ENCODE measurements at regions not wholly inside any gene's neighbourhood (a gene's known extent, or its start where the extent isn't known, plus 50 kb on each side); places are given as distances from the start of the nearest gene placed in this dataset.
"Not testable (repeated sequence)": the region's sequence is repeated elsewhere in the genome, so short reads cannot be mapped to it uniquely, and the experiment has no call there.

DNA sequence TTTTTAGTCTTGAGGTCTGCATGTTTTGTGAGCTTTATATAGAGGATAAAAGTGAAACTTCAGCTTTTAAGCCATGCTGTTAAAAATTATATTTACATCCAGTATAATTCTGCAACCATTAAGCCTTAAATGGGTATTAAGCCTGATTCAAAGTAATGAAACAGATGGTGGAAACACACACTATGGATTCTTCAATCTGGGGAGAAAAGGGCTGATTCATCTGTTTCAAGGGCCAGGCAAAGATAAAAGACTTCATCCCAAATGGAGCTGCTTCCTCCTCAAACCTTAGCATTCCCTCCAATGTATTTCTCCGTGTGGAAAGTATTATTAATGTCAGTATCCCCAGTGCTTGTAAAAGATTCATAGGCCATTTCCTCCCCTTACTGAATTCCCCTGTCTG lies 367.4 kb upstream of the ZFHX3 start:
- ATAC-seq (no peak), DNase-seq (no peak)
- intact Hi-C loops (cut with DNase I) = no loop called here

DNA sequence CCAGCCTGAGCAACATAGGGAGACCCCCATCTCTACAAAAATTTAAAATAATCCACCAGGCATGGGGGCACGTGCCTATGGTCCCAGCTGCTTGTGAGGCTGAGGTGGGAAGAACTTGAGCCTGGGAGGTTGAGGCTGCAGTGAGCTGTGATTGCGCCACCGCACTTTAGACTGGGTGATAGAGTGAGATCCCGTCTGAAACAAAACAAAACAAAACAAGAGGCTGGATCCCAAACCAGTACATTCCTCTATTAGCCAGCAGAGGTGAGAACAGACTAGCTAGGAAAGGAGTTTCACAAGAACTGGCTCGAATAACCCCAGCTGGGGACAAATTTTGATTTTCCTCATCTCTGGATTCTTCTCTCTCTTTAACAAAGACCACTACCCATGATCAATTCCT lies 366.7 kb upstream of the ZFHX3 start:
- no peak for DNase-seq
- no peak for ATAC-seq
- intact Hi-C loops (cut with DNase I) = no loop called here

DNA sequence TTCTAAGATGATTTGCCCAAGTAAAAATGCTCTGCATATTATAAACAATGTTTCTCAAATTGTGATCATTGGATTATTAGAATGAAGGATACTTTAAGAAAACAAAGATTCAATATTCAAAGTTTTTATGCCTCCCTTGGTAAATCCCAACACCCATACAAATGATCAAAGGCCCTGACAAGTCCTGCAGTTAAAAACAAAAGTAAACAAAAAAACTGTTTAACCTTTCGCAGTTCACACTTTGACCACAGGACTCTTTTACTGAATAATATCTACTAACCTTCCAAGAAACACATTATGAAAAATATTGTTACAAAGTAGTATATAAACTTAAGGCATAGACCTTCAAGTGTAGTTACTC lies 365.9 kb upstream of the ZFHX3 start:
- intact Hi-C loops (cut with DNase I) = no loop called here
- ATAC-seq (no peak), DNase-seq (no peak)

DNA sequence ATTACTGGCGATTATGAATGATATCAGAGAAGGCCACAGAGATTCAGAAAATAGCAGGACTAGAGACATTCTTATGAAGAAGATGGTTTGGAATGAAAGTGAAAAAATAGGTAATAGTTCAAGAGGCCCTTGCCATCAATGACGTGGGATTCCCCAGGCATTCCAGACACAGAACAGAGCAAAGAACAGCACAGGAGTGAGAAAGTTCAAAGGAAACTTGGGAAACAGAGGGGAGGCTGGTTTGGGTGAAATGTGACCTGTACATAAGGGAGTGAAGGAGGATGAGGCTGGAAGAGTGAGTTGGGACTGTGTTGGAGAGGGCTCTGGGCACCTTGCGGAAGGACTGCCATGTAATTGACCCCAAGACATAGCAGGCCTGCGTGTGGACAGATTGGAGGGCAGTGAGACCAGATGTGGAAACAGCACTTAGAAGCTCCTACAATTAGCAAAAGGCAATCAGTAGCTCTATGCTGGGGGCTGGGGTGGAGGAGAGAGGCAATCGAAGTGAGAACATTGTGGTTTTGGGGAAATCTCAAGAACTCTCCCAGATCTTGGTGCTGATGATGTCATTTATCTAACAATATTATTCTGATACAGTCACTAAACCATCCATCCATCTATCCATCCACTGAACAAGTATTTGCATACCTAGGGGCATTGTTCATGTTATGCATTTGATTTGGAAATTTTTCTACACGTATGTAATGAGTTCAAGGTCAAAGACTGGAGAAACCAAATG lies 365.3 kb upstream of the ZFHX3 start:
- DNase-seq = no peak
- intact Hi-C loops (cut with DNase I) = no loop called here
- no peak for ATAC-seq

DNA sequence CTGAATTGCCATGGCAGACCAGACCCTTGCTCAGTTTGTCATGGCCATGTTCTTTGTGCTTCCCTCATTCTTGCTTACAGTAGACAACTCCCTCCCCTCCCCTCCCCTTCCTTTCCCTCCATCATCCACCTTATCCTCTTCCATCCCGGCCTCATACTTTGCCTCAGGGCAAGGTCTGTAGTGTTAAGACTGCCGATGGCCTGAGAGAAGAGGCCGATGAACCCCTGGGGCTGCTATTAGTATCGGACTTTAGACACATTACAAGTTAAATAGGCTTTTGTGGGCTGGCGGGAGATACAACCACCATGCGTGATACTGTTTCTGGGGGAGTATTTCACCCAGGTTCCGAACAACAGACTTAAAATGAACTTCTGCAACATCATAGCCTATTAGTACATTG lies 364.5 kb upstream of the ZFHX3 start:
- ATAC-seq (no peak), DNase-seq (no peak)
- intact Hi-C loops (cut with DNase I) = no loop called here

DNA sequence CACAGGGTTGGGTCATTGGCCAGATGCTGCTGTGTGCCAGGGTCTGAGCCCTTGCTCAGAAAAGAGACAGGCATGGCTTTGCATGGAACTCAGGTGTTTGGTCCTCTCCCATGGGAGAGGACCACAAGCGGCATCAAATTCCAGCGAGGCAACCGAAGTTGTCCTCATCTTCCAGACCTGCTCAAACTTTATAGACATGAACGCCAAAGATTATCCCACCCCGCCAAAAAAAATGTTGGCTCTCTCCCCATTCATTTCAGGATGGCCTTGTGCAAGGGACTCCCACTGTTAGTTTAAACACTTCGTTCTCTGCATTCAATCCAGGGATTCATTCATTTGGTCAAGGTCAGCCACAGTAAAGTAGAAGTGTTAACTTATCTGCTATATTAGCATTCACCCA lies 360.8 kb upstream of the ZFHX3 start:
- ATAC-seq (no peak), DNase-seq (no peak)
- intact Hi-C loops (cut with DNase I) = no loop called here

DNA sequence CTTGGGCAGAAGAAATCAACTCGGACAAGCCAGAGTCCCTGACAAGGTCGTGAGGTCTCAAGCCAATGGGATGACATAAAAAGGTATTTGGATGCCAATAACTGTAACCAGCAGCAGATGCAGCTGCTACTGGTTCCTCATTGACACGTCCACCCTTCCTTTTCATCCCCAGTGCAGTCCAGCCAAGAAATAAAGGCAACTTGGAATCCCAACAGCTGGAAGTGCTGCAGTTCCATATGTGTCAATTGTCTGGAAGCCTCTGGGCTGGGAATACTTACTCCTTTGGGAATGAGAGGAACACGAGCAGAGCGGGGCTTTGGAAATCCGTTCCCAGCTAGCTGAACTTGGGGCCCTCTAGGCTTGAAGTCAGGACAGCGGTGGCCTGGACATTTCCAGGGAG lies 360.4 kb upstream of the ZFHX3 start:
- ATAC-seq (no peak), DNase-seq (no peak)
- intact Hi-C loops (cut with DNase I) = no loop called here

DNA sequence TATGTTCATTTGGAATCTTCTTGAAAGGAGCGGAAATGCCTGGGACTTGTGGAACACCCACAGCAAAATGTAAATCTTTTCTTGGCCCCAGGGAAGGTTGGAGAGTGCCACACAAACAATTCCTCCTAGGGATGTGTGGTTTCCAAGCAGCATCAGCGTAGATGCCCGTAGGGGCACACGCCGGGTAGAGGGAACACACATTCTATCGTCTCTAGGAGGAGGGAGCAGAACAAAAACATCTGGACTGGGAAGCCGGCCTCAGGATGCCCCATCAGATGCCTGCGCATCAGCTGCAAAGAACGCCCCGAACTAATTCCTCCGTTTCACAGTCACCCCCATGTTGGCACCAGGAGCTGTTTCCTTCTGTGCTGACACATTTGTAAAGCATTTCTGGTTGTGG lies 357.9 kb upstream of the ZFHX3 start:
- intact Hi-C loops (cut with DNase I) = no loop called here
- ATAC-seq (no peak), DNase-seq (no peak)

DNA sequence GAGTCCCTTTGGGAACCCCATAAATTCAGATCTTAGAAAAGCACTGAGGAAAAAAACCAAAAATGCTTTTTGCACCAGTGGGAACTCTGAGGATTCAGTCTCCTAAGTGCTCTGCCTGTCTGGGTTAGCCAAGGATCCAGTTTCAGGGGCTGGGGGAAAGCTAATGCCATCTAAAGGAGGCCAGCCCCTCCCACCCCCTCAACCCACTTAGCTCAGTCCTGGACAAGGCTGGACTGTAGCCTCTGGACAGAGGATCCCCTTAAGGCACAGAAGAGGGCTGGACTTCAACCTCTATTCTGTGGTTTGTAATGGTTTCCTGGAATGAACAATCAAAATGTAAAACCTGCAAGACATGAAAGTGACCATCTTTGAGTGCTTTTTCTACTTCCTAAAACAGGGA lies 356.1 kb upstream of the ZFHX3 start:
- ATAC-seq = no peak

DNA sequence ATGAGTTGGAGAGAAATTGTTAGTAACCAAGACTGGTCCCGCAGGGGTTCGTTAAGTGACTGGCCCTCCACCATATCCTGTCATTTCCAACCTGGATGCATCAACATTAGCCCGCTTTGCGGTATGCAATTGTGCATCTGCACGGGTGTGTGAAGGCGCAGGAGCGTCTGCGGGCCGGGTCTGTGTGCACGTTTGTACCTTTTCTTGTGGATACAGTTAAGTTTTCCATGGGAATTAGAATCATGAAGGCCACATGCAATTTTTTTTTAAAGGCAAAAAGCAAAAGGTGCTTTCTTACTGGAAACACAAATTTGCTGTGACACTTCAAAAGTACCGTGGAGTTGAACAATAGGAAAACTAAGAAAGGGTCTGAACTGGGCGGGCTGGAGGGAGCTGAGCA lies 355.4 kb upstream of the ZFHX3 start:
- intact Hi-C loops (cut with DNase I) = no loop called here
- ATAC-seq = no peak
- DNase-seq = no peak

More for the DNA sequence above, 356.1 kb upstream of the ZFHX3 start:
- DNase-seq = no peak
- intact Hi-C loops (cut with DNase I) = no loop called here

DNA sequence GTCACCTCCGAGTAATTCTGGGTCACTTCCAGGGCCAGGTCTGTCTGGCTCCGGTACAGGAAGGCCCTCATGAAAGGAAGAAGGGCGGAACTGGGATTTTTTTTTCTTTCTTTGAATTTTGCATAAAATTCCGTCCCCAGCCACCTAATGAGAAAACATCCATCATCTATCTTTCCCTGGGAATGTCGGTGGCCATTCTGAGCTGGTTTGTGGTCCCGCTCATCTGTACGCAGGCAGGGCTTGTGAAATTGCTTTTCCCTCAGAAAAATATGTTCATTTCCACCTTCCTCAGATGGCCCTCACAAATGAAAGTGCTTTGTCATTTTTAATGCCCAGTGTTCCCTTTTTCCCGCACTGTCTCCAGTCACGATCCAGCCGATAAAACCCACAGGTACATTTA lies 353.0 kb upstream of the ZFHX3 start:
- intact Hi-C loops (cut with DNase I) = no loop called here
- no peak for DNase-seq
- no peak for ATAC-seq

DNA sequence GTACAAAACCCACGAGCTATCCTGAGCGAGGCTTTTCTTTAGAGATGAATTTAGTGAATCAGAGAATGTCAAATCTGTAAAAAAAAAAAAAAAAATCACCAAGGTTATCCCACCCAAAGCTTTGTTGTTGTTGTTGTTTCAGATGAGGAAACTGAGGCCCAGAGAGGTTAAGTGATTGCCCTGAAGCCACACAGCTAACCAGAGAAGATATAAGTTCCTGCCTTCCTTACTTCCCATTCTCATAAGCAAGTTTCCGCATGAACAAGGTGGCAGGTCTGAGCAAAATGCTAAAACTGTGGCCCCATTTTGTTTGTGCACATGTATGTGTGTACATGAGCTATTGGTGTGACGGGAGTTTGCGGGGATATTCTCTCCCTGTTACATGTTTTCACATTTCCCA lies 352.1 kb upstream of the ZFHX3 start:
- ATAC-seq = no peak

DNA sequence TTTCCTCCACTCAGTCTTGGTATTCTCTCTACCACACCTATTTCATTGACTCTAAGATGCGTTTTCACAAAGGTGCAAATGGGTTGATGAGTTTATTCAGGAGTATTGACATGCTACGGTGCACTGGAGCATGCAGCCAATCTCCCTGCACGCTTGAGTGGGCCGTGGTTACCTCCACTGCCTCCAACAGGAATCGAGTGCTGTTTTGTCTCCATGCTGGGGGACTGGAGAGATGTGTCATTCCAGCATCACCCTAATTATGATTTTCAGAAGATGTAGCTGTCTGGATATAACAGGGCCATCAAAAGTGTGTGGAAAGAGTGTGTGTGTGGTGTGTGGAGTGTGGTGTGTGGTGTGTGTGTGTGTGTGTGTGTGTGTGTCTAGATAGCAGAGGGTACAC lies 351.6 kb upstream of the ZFHX3 start:
- ATAC-seq = no peak
- DNase-seq = no peak
- intact Hi-C loops (cut with DNase I) = no loop called here

More for the DNA sequence above, 352.1 kb upstream of the ZFHX3 start:
- no peak for DNase-seq
- intact Hi-C loops (cut with DNase I) = no loop called here

DNA sequence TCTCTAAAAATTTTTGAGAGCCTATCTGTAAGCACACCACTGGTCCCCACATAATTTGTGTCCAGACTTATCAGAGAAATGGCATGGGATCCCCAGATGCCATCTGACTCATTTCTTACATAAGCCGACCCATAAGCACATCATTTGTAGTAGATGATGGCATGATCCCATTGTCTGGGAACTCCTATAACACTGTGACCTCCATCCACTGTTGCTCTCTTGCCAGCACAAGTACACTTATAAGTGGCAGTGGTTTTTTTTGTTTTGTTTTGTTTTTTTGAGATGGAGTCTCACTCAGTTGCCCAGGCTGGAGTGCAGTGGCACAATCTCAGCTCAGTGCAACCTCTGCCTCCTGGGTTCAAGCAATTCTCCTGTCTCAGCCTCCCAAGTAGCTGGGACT lies 350.7 kb upstream of the ZFHX3 start:
- intact Hi-C loops (cut with DNase I); DNase-seq; ATAC-seq: not testable (repeated sequence)

DNA sequence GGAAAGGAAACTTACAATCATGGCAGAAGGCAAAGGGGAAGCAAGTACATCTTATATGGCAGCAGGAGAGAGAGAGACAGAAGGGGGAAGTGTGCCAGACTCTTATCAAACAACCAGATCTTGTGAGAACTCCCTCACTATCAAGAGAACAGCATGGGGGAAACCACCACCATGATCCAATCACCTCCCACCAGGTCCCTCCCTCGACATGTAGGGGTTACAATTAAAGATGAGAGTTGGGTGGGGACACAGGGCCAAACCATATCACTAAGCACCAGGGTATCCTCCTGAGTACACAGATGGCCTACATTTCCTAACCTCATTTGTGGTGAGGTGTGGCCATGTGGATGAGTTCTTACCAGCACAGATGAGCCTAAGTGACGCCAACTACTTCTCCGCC lies 348.6 kb upstream of the ZFHX3 start:
- intact Hi-C loops (cut with DNase I) = no loop called here
- DNase-seq = no peak
- no peak for ATAC-seq

DNA sequence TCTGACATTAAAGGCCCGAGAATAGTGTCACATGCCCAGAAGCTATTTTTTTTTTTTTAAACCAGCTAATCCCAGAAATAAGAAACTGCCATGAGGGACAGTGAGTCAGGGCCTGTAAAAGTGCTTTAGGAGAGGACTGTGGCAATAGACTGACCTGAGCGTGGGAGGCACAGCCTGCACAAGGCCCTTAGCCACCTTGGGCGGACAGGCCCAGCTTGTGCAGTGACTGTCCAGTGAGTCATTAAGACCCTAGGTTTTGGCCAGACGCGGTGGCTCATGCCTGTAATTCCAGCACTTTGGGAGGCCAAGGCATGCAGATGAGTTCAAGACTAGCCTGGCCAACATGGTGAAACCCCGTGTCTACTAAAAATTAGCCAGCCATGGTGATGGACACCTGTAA lies 343.0 kb upstream of the ZFHX3 start:
- ATAC-seq = no peak
- intact Hi-C loops (cut with DNase I) = no loop called here
- DNase-seq = no peak

DNA sequence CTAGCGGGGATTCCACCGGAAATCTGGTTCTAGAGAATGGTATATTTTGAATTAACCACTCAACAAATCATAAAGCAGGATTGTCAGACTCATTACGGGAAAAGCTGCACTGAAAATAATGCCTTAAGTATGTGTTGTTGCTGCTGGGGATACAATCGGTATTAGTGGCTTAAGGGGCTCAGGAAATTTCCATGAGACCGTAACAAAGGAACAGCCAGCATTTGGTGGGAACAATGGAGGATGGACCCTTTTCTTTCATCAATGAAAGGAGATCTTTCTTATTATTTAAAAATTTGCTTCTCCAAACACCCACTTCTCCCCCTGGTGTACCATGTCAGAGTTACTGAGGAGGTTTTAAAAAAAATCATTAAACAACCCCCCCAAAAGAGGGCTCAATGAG lies 342.6 kb upstream of the ZFHX3 start:
- intact Hi-C loops (cut with DNase I) = no loop called here
- DNase-seq (no peak), ATAC-seq (no peak)

DNA sequence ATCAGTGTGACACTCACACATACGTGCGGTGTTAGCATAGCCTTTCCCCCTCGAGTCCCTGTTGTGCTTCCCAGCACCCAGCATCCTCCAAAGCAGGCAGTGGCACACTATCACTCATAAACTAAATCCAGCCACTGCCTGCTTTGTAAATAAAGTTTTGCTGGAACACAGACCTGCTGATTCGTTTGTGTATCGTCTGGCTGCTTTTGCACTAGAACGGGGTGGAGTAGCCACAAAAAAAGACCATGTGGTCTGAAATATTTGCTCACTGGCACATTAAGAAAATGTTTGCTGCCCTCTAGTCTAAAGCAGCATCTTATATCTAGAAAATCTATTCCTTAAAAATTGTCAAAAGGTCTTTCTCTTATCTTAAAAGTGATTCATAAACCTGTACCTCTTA lies 341.2 kb upstream of the ZFHX3 start:
- intact Hi-C loops (cut with DNase I) = no loop called here
- DNase-seq (no peak), ATAC-seq (no peak)

DNA sequence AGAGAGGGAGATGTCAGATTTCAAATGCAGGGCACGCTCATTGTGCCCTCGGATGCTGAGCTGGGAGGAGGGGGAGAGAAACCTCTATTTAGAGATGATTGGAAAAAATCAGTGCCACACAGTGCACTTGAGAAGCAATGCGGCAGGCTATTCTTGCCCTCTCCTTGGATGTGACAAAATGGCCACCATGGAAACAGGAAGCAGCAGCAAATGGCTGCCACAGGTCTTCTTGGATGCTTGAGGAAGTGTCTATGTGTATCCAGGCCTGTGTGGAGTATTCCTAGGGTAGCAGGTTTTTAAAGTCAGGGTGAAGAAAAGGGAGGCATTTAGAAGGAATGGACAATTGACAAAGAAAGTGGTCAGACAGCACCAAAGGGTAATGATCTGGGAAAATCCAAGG lies 340.1 kb upstream of the ZFHX3 start:
- DNase-seq (no peak), ATAC-seq (no peak)
- intact Hi-C loops (cut with DNase I) = no loop called here

DNA sequence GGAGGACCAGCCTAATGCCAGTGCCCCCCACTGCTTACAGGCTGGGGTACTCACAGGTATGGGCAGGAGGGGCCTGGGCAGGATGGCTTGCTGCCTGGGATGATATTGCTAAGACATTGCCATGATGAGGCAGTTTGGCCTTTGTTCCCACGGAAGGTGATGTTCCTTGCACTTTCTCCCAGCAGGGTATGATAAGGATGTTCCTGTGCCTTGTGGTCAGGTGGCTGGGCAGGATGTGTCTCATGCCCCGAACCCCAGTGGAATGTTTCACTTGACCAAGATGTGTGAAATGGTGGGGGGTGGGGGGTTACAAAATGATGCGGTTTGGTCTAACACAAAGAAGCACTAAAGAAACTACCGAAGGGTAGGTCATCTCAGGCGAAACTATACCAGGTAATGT lies 337.8 kb upstream of the ZFHX3 start:
- intact Hi-C loops (cut with DNase I) = no loop called here
- ATAC-seq (no peak), DNase-seq (no peak)

DNA sequence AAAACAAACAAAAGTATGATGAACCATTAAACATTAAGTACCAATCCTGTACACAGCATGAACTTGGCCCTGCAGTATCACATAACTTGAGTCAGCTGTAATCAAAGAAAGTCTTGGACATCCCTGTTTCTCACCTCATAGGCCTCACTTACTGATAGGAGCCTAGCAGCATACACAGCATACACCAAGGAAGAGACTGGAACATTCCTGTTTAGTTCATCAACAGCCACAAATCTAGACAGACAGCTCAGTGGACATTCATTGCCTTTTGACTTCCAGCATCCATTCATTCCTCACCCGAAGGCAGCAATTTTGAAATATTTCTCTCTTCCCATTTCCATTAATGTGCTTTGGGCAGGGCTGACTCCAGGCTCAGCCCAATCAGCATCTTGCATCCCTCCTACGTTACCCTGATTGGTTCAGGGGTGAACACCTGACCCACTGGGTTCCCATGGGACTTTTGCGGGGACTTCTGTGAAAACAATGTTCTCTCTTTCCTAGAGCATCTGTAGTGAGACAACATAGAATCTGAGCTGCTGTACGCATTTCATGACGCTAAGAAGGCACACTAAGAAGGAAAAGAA lies 336.7 kb upstream of the ZFHX3 start:
- ATAC-seq (no peak), DNase-seq (no peak)
- intact Hi-C loops (cut with DNase I) = no loop called here

DNA sequence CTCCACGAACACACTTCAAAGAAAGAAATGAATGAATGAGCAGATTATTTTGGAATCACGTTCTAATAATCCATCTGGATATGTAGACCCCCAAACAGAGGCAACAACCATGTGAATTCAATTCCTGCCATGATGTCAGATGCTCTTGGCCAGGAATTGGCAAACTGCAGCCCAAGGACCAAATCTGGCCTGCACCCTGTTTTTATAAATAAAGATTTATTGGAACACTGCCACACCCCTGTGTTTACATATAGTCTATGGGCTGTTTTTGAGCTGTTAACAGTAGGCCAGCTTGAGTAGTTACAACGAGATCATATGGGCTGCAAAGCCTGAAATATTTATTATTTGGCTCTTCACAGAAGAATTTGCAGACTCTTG lies 336.0 kb upstream of the ZFHX3 start:
- DNase-seq (no peak), ATAC-seq (no peak)
- intact Hi-C loops (cut with DNase I) = no loop called here
